ENCODE measurements at regions not wholly inside any gene's neighbourhood (a gene's known extent, or its start where the extent isn't known, plus 50 kb on each side); places are given as distances from the start of the nearest gene placed in this dataset.

- H3K9me3 Mint-ChIP-seq: no peaks in the 10 kb centered on the region
- no peak overlapping the region for H3K27ac Mint-ChIP-seq
- no peak for DNase-seq
- no peak overlapping the region for H3K4me3 Mint-ChIP-seq
- CTCF ChIA-PET: interaction anchor here (0.6 to 0.9 kb wide), 2 partner anchors 11 to 46 kb away, joined by 3 read pairs; no protein-coding TSS in a partner anchor
- H3K27me3 Mint-ChIP-seq: peaks cover 25% of the 10 kb centered on the region
- H3K36me3 Mint-ChIP-seq: no peaks in the 10 kb centered on the region
- H3K4me1 Mint-ChIP-seq: peaks cover 6% of the 10 kb centered on the region
Observed at GRCh38 chr2:217118559-217119284, 258.9 kb upstream of the TNP1 start.

DNA sequence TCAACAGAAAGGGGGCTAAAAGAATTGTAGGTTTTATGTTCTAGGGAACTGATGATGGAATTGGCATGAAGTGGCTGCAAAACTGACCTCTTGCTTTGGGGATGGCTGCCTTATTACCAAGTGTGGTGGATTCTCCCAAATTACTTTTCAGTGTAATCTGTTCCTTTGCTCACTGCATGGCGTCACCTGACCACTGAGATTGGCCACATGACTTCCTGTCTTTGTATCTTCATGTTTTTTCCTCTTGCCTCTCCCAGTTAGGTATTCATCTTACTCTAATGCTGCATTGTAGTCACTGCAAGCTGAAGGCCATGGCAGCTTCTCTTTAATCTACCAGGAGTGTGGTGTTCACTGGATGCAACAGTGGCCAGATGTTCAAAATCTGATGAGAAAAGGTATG, 257.7 kb upstream of the TNP1 start:
- CTCF ChIA-PET: no interaction called here
- Mint-ChIP-seq H3K4me3 (no peak overlapping the region), H3K27me3 (peaks cover 30% of the 10 kb centered on the region), H3K4me1 (peaks cover 6% of the 10 kb centered on the region), H3K27ac (no peak overlapping the region), H3K36me3 (no peaks in the 10 kb centered on the region), H3K9me3 (no peaks in the 10 kb centered on the region)
- no peak for DNase-seq

GRCh38 chr2:217116610-217117009, 256.7 kb upstream of the TNP1 start:
- CTCF ChIA-PET: interaction anchor here (0.7 kb wide), 1 partner anchor 12 kb away, joined by 3 read pairs; no protein-coding TSS in a partner anchor
- H3K27ac Mint-ChIP-seq: no peak overlapping the region
- peaks cover 6% of the 10 kb centered on the region for H3K4me1 Mint-ChIP-seq
- peaks cover 30% of the 10 kb centered on the region for H3K27me3 Mint-ChIP-seq
- no peaks in the 10 kb centered on the region for H3K36me3 Mint-ChIP-seq
- DNase-seq: no peak
- no peak overlapping the region for H3K4me3 Mint-ChIP-seq
- H3K9me3 Mint-ChIP-seq: no peaks in the 10 kb centered on the region

DNA sequence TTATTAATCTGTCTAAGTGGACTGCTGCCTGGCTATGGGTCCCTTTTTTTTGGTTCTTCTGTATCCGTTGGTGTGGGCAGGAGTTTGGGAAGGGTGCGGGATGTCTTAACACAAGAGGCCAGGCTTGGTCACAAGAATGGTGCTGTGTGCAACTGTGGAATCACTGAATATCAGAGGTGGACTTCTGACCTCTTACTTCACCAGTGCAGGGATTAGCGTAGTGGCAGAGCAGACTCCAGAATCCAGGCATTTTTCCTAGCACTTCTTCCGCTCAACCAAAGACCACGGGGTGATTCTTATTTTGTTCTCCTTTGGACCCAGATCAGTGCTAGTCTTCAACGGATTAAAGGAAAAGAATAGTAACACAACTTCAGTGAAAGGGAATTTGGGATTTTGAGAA, 254.3 kb upstream of the TNP1 start:
- peaks cover 29% of the 10 kb centered on the region for H3K27me3 Mint-ChIP-seq
- no peaks in the 10 kb centered on the region for H3K9me3 Mint-ChIP-seq
- no peaks in the 10 kb centered on the region for H3K36me3 Mint-ChIP-seq

GRCh38 chr2:217113491-217113890, 253.6 kb upstream of the TNP1 start:
- Mint-ChIP-seq H3K27ac (no peak overlapping the region), H3K27me3 (peaks cover 29% of the 10 kb centered on the region)

More for the DNA sequence above, 254.3 kb upstream of the TNP1 start:
- Mint-ChIP-seq H3K27ac (no peak overlapping the region), H3K4me3 (no peak overlapping the region), H3K4me1 (peaks cover 6% of the 10 kb centered on the region)
- CTCF ChIA-PET: no interaction called here
- no peak for DNase-seq

DNA sequence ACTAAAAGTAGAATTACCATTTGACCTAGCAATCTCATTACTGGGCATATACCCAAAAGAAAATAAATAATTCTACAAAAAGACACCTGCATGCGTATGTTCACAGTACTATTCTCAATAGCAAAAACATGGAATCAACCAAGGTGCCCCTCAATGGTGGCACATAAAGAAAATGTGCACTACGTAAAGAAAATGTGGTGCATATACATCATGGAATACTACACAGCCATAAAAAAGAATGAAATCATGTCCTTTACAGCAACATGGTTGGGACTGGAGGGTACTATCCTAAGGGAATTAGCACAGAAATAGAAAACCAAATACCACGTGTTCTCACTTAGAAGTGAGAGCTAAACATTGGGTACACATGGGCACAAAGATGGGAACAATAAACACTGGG, 250.7 kb upstream of the TNP1 start:
- no peaks in the 10 kb centered on the region for H3K9me3 Mint-ChIP-seq
- H3K27me3 Mint-ChIP-seq: peaks cover 15% of the 10 kb centered on the region
- CTCF ChIA-PET: no interaction called here
- H3K27ac Mint-ChIP-seq: no peak overlapping the region
- H3K4me3 Mint-ChIP-seq: no peak overlapping the region
- no peaks in the 10 kb centered on the region for H3K36me3 Mint-ChIP-seq
- DNase-seq: no peak
- H3K4me1 Mint-ChIP-seq: peaks cover 12% of the 10 kb centered on the region

More at GRCh38 chr2:217113491-217113890, 253.6 kb upstream of the TNP1 start:
- DNase-seq: no peak
- CTCF ChIA-PET: no interaction called here
- peaks cover 6% of the 10 kb centered on the region for H3K4me1 Mint-ChIP-seq
- H3K36me3 Mint-ChIP-seq: no peaks in the 10 kb centered on the region
- no peaks in the 10 kb centered on the region for H3K9me3 Mint-ChIP-seq
- no peak overlapping the region for H3K4me3 Mint-ChIP-seq

- Mint-ChIP-seq H3K4me3 (no peak overlapping the region), H3K27ac (no peak overlapping the region), H3K9me3 (no peaks in the 10 kb centered on the region), H3K27me3 (peaks cover 9% of the 10 kb centered on the region), H3K4me1 (peaks cover 17% of the 10 kb centered on the region), H3K36me3 (no peaks in the 10 kb centered on the region)
- CTCF ChIA-PET: interaction anchor here (1.6 kb wide), 1 partner anchor 22 kb away, joined by 5 read pairs; no protein-coding TSS in a partner anchor
- no peak for DNase-seq
Observed at GRCh38 chr2:217108575-217109027, 248.7 kb upstream of the TNP1 start.

- DNase-seq: no peak
- no peaks in the 10 kb centered on the region for H3K36me3 Mint-ChIP-seq
- H3K27ac Mint-ChIP-seq: no peak overlapping the region
- peaks cover 9% of the 10 kb centered on the region for H3K27me3 Mint-ChIP-seq
- H3K4me1 Mint-ChIP-seq: peaks cover 17% of the 10 kb centered on the region
- no peak overlapping the region for H3K4me3 Mint-ChIP-seq
- CTCF ChIA-PET: interaction anchor here (0.8 to 1.6 kb wide), 3 partner anchors 11 to 65 kb away, joined by 3 to 5 read pairs (median 3); no protein-coding TSS in a partner anchor
- no peaks in the 10 kb centered on the region for H3K9me3 Mint-ChIP-seq
Observed at GRCh38 chr2:217108086-217108485, 248.2 kb upstream of the TNP1 start.

DNA sequence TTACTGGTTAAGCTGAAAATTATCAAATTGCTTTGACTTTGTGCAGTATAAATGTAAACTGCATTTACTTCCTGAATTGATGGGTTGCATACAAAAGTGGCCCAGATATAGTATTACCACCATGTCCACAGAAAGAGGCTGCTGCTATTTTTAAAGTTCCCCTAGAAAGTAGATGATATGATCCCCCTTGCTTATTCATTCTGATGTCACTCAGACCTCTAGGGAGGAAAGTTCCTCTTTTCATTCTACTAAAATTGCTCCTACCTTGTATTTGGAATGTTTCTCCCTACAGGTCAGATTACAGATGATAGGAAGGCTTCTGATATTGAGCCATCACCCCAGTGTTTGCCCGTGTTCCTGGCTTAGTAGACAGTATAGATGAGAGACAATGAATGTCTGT, 247.6 kb upstream of the TNP1 start:
- no peak for DNase-seq
- H3K4me1 Mint-ChIP-seq: peaks cover 17% of the 10 kb centered on the region
- H3K4me3 Mint-ChIP-seq: no peak overlapping the region
- H3K27ac Mint-ChIP-seq: no peak overlapping the region
- peaks cover 4% of the 10 kb centered on the region for H3K27me3 Mint-ChIP-seq
- CTCF ChIA-PET: interaction anchor here (0.8 to 1.6 kb wide), 3 partner anchors 12 to 64 kb away, joined by 3 to 5 read pairs (median 3); no protein-coding TSS in a partner anchor
- H3K9me3 Mint-ChIP-seq: no peaks in the 10 kb centered on the region
- H3K36me3 Mint-ChIP-seq: no peaks in the 10 kb centered on the region

- no peaks in the 10 kb centered on the region for H3K36me3 Mint-ChIP-seq
- CTCF ChIA-PET: no interaction called here
- H3K9me3 Mint-ChIP-seq: no peaks in the 10 kb centered on the region
- peaks cover 4% of the 10 kb centered on the region for H3K27me3 Mint-ChIP-seq
- H3K27ac Mint-ChIP-seq: no peak overlapping the region
- peaks cover 17% of the 10 kb centered on the region for H3K4me1 Mint-ChIP-seq
- no peak for DNase-seq
- no peak overlapping the region for H3K4me3 Mint-ChIP-seq
Observed at GRCh38 chr2:217106650-217107014, 246.8 kb upstream of the TNP1 start.

DNA sequence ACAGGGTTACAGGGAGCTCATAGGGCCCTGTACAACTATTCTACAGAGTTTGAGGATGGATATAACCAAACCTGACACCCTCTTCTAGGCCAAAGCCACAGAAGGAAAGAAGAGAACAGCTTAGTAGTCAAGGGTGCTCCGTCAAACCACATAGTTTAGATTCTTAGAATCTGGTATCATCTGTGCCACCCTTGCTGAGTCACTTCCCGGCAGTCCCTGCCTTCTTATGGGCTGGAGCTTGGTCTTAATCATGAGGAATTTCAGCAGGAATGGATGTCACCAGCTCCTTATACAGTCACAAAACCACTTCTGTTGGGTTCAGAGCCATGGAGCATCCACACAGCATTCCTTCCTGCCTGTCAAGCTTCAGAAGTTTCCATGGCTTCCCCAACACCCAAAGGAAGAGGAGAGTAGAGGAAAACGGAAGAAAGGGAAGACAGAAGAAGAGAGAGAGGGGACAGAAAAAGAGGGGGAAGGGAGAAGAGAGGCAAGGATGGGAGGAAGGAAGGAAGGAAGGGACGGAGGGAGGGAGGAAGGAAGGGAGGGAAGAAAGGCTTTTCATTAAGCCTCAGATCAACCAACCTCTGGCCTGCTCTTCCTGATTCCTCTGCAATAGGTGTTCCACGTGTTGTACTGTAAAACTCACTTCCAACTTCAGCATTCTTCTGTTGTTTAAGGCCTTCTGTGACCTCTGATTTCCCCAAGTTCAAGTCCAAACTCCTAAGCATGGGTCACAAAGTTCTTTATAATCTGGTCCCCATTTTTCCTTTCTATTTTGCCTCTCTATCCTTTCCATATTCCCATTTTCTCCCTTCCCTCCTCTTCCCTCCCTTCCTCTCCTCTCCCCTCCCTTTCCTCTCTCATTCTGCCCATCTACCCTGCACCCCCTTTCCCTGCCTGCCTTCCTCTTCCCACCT, 246.1 kb upstream of the TNP1 start:
- no peak overlapping the region for H3K27ac Mint-ChIP-seq
- no peaks in the 10 kb centered on the region for H3K36me3 Mint-ChIP-seq
- peaks cover 17% of the 10 kb centered on the region for H3K4me1 Mint-ChIP-seq
- peaks cover 4% of the 10 kb centered on the region for H3K27me3 Mint-ChIP-seq
- no peaks in the 10 kb centered on the region for H3K9me3 Mint-ChIP-seq
- H3K4me3 Mint-ChIP-seq: no peak overlapping the region
- no peak for DNase-seq
- CTCF ChIA-PET: interaction anchor here (0.6 to 1.8 kb wide), 3 partner anchors 20 to 408 kb away, joined by 3 to 6 read pairs (median 3); no protein-coding TSS in a partner anchor

- Mint-ChIP-seq H3K36me3 (no peaks in the 10 kb centered on the region), H3K27me3 (no peaks in the 10 kb centered on the region), H3K27ac (no peak overlapping the region), H3K4me3 (no peak overlapping the region), H3K4me1 (peaks cover 17% of the 10 kb centered on the region), H3K9me3 (no peaks in the 10 kb centered on the region)
- no peak for DNase-seq
- CTCF ChIA-PET: interaction anchor here (1.2 to 1.8 kb wide), 3 partner anchors 10 to 33 kb away, joined by 3 to 6 read pairs (median 5); no protein-coding TSS in a partner anchor
Observed at GRCh38 chr2:217103752-217104545, 244.1 kb upstream of the TNP1 start.

- no peak overlapping the region for H3K4me3 Mint-ChIP-seq
- DNase-seq: no peak
- CTCF ChIA-PET: no interaction called here
- H3K9me3 Mint-ChIP-seq: no peaks in the 10 kb centered on the region
- H3K27ac Mint-ChIP-seq: no peak overlapping the region
- H3K36me3 Mint-ChIP-seq: no peaks in the 10 kb centered on the region
- H3K27me3 Mint-ChIP-seq: no peaks in the 10 kb centered on the region
- H3K4me1 Mint-ChIP-seq: peaks cover 17% of the 10 kb centered on the region
Observed at GRCh38 chr2:217102956-217103355, 243.1 kb upstream of the TNP1 start.

DNA sequence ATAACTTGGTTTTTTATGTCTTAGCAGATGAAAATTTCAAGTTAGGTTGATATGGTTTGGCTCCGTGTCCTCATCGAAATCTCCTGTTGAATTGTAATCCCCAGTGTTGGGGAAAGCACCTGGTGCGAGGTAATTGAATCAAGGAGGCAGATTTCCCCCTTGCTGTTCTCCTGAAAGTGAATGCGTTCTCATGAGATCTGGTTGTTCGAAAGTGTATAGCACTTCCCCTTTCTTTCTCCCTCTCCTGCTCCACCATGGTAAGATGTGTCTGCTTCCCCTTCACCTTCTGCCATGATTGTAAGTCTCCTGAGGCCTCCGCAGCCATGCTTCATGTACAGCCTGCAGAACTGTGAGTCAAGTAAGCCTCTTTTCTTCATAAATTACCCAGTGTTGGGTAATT, 242.1 kb upstream of the TNP1 start:
- Mint-ChIP-seq H3K4me1 (peaks cover 17% of the 10 kb centered on the region), H3K36me3 (no peaks in the 10 kb centered on the region), H3K27me3 (peaks cover 2% of the 10 kb centered on the region), H3K4me3 (no peak overlapping the region), H3K27ac (no peak overlapping the region), H3K9me3 (no peaks in the 10 kb centered on the region)
- DNase-seq: no peak
- CTCF ChIA-PET: no interaction called here

Measured in activated naive CD4-positive, alpha-beta T cell treated with anti-CD3 and anti-CD28 coated beads, Interleukin-2, amount 10 ng/mL, durations not matched to agents 7 days and 5 days (primary cell).